Stomach (tissue), 4 donors: ENCODE measurements at regions not wholly inside any gene's neighbourhood (a gene's known extent, or its start where the extent isn't known, plus 50 kb on each side); places are given as distances from the start of the nearest gene placed in this dataset.

Source experiments
- EP300 ChIP-seq: sonication (generic); formaldehyde crosslinking; IDR thresholded peaks from one replicate; pipeline ENCODE4 v1.6.1; 2017; ENCODE audit warnings: antibody characterized with exemption
- POLR2A ChIP-seq, 4 donors: fragments of 450-650 bp; IDR thresholded peaks; one replicate each; pipeline ENCODE4 v1.6.1; 2016; ENCODE audit warnings: antibody characterized with exemption in 4 of 4, control low read depth in 2 of 4, mild to moderate bottlenecking in 1 of 4, moderate library complexity in 1 of 4
- POLR2AphosphoS5 ChIP-seq, 3 donors: sonication (generic); formaldehyde crosslinking; IDR thresholded peaks; one replicate each; pipeline ENCODE4 v1.6.1; 2016; ENCODE audit warnings: antibody characterized with exemption in 3 of 3
- TF ChIP-seq, protein P1 (sequence below), 7 experiments: fragments of 450-650 bp in 4 of 7; fragments of 200-600 bp in 3 of 7; sonication (generic) in 3 of 7; IDR thresholded peaks; one replicate each; pipeline ENCODE4 v1.5.1; 2016 to 2019; ENCODE audit warnings: antibody characterized with exemption in 7 of 7, control low read depth in 2 of 7, mild to moderate bottlenecking in 1 of 7

DNA sequence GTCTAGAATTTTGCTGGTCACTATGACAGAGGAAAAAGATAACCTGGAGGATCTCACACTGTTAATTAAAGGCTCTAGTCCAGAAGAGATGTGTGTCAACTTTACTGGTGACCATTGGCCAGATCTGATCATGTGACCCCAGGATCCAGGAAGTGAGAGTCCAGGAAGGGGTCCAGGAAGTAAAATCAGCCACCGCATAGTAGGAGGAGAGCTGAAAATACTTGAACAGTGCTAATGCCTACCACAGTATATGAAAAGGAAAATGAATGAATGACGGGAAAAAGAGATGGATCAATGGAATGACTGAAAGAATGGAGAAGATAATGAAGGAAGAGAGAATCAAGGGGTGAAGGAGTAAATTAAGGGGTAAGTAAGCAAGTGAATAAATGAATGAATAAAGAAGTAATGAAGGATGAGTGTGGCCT, 415.3 kb downstream of the RPS24 start:
- no peak for TF ChIP-seq EP300
- no peak for TF ChIP-seq POLR2AphosphoS5 (IDR thresholded peaks at IDR 0.05)
- TF ChIP-seq, protein P1, sequence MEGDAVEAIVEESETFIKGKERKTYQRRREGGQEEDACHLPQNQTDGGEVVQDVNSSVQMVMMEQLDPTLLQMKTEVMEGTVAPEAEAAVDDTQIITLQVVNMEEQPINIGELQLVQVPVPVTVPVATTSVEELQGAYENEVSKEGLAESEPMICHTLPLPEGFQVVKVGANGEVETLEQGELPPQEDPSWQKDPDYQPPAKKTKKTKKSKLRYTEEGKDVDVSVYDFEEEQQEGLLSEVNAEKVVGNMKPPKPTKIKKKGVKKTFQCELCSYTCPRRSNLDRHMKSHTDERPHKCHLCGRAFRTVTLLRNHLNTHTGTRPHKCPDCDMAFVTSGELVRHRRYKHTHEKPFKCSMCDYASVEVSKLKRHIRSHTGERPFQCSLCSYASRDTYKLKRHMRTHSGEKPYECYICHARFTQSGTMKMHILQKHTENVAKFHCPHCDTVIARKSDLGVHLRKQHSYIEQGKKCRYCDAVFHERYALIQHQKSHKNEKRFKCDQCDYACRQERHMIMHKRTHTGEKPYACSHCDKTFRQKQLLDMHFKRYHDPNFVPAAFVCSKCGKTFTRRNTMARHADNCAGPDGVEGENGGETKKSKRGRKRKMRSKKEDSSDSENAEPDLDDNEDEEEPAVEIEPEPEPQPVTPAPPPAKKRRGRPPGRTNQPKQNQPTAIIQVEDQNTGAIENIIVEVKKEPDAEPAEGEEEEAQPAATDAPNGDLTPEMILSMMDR (IDR thresholded peaks at IDR 0.05): no peak
- TF ChIP-seq POLR2A (IDR thresholded peaks at IDR 0.05): no peak
